HepG2 (cell line): ENCODE measurements at regions not wholly inside any gene's neighbourhood (a gene's known extent, or its start where the extent isn't known, plus 50 kb on each side); places are given as distances from the start of the nearest gene placed in this dataset.

Experiments
- ATAC-seq: fragments of 200-7000 bp; cut with Tn5 transposase; 3 replicates; pipeline ENCODE4 v1.9.1; 2020; ENCODE audit warnings: mild to moderate bottlenecking, moderate library complexity
- BruUV-seq: library from RNA; stranded (reverse); fragments of 400-500 nt; replicated peaks from 2 replicates; lab custom pipeline; 2021; lab: Mats Ljungman, UMichigan
- CTCF ChIA-PET: fragments of 300-600 bp; formaldehyde crosslinking; extraction: SDS; loops from one replicate; lab custom pipeline; 2021; ENCODE audit warnings: low total read pairs, inconsistent platforms, low intra/inter-chr PET ratio; lab: Yijun Ruan, JAX
- POLR2A ChIA-PET: fragments of 350-600 bp; sonication (Branson Sonifier 250); formaldehyde crosslinking; loops from one replicate; lab custom pipeline; 2020; ENCODE audit warnings: antibody characterized with exemption, inconsistent platforms; lab: Yijun Ruan, JAX
- DNase-seq: peaks from one replicate; pipeline ENCODE4 v3.0.0-alpha.2; 2015; ENCODE audit warnings: low spot score
- FAIRE-seq: peaks from 3 replicates; lab custom pipeline; 2011; peaks lifted over from hg19 to GRCh38; lab: Jason Lieb, UNC
- H2AFZ ChIP-seq: one replicate; pipeline ENCODE4 v1.6.1; 2011; ENCODE audit warnings: low read length, inconsistent platforms
- H3K27ac ChIP-seq: fragments of 300-600 bp; 3 replicates; pipeline ENCODE4 v1.8.0; 2011; ENCODE audit warnings: mixed run types, mild to moderate bottlenecking, mixed read lengths, low read length, inconsistent platforms; ENCODE audit not compliant: insufficient read depth; ENCODE audit errors: extremely low read length
- H3K27me3 ChIP-seq, 2 experiments: fragments of 200-600 bp in 1 of 2; 2 replicates in 1 of 2; 3 replicates in 1 of 2; pipeline versions ENCODE4 v1.6.0 to v1.8.0; 2011; ENCODE audit warnings: low read length in 2 of 2, mild to moderate bottlenecking in 2 of 2, moderate library complexity in 2 of 2, inconsistent platforms in 1 of 2; ENCODE audit not compliant: insufficient read depth in 2 of 2, control insufficient read depth in 1 of 2
- H3K36me3 ChIP-seq, 2 experiments: fragments of 200-600 bp in 1 of 2; replicated peaks in 1 of 2; 2 replicates in 1 of 2; 3 replicates in 1 of 2; pipeline versions ENCODE4 v1.5.1 to v1.8.0; 2011; ENCODE audit warnings: low read length in 2 of 2, inconsistent platforms in 1 of 2; ENCODE audit not compliant: insufficient read depth in 2 of 2, control insufficient read depth in 1 of 2
- H3K4me1 ChIP-seq: 2 replicates; pipeline ENCODE4 v1.5.1; 2012; ENCODE audit warnings: low read length, inconsistent platforms; ENCODE audit not compliant: insufficient read depth
- H3K4me2 ChIP-seq: 2 replicates; pipeline ENCODE4 v1.6.0; 2011; ENCODE audit warnings: low read depth, low read length, inconsistent platforms
- H3K4me3 ChIP-seq, 3 experiments: fragments of 200-600 bp in 1 of 3; sonication (generic), shearing (Covaris generic) in 1 of 3; replicated peaks in 1 of 3; 2 replicates each; pipeline ENCODE4 v1.5.1; 2011 to 2016; ENCODE audit warnings: low read length in 3 of 3, inconsistent platforms in 2 of 3, low read depth in 2 of 3, mild to moderate bottlenecking in 2 of 3, control low read depth in 1 of 3, mixed read lengths in 1 of 3; ENCODE audit not compliant: insufficient read depth in 1 of 3
- H3K79me2 ChIP-seq: one replicate; pipeline ENCODE4 v1.6.1; 2011; ENCODE audit warnings: low read length, inconsistent platforms; ENCODE audit not compliant: insufficient read depth
- H3K9ac ChIP-seq: 2 replicates; pipeline ENCODE4 v1.6.0; 2011; ENCODE audit warnings: mild to moderate bottlenecking, low read depth, low read length, inconsistent platforms; ENCODE audit not compliant: insufficient read depth
- H3K9me3 ChIP-seq: 2 replicates; pipeline ENCODE4 v1.5.1; 2012; ENCODE audit warnings: mild to moderate bottlenecking, low read length
- H4K20me1 ChIP-seq: 2 replicates; pipeline ENCODE4 v1.6.0; 2011; ENCODE audit warnings: inconsistent platforms, mild to moderate bottlenecking, low read length, moderate library complexity; ENCODE audit not compliant: insufficient read depth
- DR1 ChIP-seq: sonication (generic); formaldehyde crosslinking; IDR thresholded peaks from 2 replicates; pipeline ENCODE4 v1.8.0; 2021; ENCODE audit warnings: mild to moderate bottlenecking, missing genetic modification reagents, inconsistent platforms
- HOXA5 ChIP-seq: sonication (generic); formaldehyde crosslinking; IDR thresholded peaks from 2 replicates; pipeline ENCODE4 v1.4.0; 2020; ENCODE audit warnings: missing genetic modification reagents
- STAT5B ChIP-seq: sonication (generic); formaldehyde crosslinking; IDR thresholded peaks from 2 replicates; pipeline ENCODE4 v1.4.0; 2020; ENCODE audit warnings: missing genetic modification reagents
- ZNF331 ChIP-seq: sonication (generic); formaldehyde crosslinking; IDR thresholded peaks from 2 replicates; pipeline ENCODE4 v1.4.0; 2020; ENCODE audit warnings: missing genetic modification reagents
- ZNF530 ChIP-seq: sonication (generic); formaldehyde crosslinking; IDR thresholded peaks from 2 replicates; pipeline ENCODE4 v1.5.0; 2020; ENCODE audit warnings: low read depth, mild to moderate bottlenecking, missing genetic modification reagents
- ZNF724P ChIP-seq: sonication (generic); formaldehyde crosslinking; IDR thresholded peaks from 2 replicates; pipeline ENCODE4 v1.8.0; 2022; ENCODE audit warnings: missing genetic modification reagents, borderline replicate concordance
- ZSCAN25 ChIP-seq: sonication (generic); formaldehyde crosslinking; IDR thresholded peaks from 2 replicates; pipeline ENCODE4 v1.8.0; 2022; ENCODE audit warnings: mild to moderate bottlenecking, missing genetic modification reagents
- WGBS: methylation state at CpG from one replicate; pipeline ENCODE4 v1.1.6; 2017; ENCODE audit warnings: low lambda C conversion rate; 5-methylcytosine and 5-hydroxymethylcytosine counted together
- in situ Hi-C: cut with HindIII; loops from 2 replicates; pipeline ENCODE4 v1.10.0; 2017; ENCODE audit warnings: low pct_unique_long_range_greater_than_20kb; ENCODE audit not compliant: extremely low pct_ligation_motif_present
- intact Hi-C: fragments of 100-400 bp; cut with micrococcal nuclease; formaldehyde crosslinking; loops from one replicate; pipeline ENCODE4 v1.10.0; 2022; ENCODE audit not compliant: unreplicated experiment
- TF ChIP-seq, protein P1 (sequence below): sonication (generic); formaldehyde crosslinking; IDR thresholded peaks from 2 replicates; pipeline ENCODE4 v1.4.0; 2020; ENCODE audit warnings: mild to moderate bottlenecking, low read depth, missing genetic modification reagents
- TF ChIP-seq, protein P2 (sequence below): sonication (generic); formaldehyde crosslinking; IDR thresholded peaks from 2 replicates; pipeline ENCODE4 v1.4.0; 2020; ENCODE audit warnings: mild to moderate bottlenecking, missing genetic modification reagents, borderline replicate concordance

DNA sequence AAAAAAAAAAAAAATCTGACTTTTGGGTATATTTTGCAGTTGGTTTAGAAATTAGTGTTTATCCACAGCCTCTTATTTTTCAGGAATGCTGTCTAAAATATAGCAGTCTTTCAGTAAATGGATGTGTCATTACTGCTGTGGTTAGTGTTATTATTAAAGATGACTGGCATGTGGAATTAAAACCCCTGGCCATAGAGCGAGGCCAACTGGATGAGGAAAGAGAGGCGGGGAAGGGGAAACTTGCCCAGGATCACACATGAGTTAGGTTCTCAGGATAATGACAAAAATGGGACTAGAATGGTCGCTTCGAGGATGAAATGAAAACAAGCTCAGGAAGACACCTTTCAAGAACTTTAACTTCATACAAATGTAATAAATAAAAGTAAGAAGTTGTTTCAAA, 57.4 kb upstream of the APCDD1 start (continued):
- TF ChIP-seq ZSCAN25 (CRISPR knock-in tag): no peak

- 1% methylated on average over 3 of the region's 3 CpGs for WGBS
- no peak overlapping the region for H3K9ac ChIP-seq
- peaks cover 0 to 6% of the 10 kb centered on the region in 2 experiments; a peak in 1 of 5 replicates for H3K27me3 ChIP-seq
- no peak overlapping the region for H2AFZ ChIP-seq
- no peak overlapping the region for H3K4me3 ChIP-seq
- ATAC-seq (no peak), FAIRE-seq (no peak), DNase-seq (no peak)
- in situ Hi-C loops (no loop called here), intact Hi-C loops (no loop called here)
- POLR2A ChIA-PET: no interaction called here
- CTCF ChIA-PET: no interaction called here
- no peak overlapping the region for H3K4me2 ChIP-seq
- H3K27ac ChIP-seq: no peak overlapping the region
- H4K20me1 ChIP-seq: no peaks in the 10 kb centered on the region
- H3K36me3 ChIP-seq: no peaks in the 10 kb centered on the region
- TF ChIP-seq DR1 (CRISPR knock-in tag) (no peak), ZNF724P (CRISPR knock-in tag) (no peak), STAT5B (CRISPR knock-in tag) (no peak)
- TF ChIP-seq, protein P1, sequence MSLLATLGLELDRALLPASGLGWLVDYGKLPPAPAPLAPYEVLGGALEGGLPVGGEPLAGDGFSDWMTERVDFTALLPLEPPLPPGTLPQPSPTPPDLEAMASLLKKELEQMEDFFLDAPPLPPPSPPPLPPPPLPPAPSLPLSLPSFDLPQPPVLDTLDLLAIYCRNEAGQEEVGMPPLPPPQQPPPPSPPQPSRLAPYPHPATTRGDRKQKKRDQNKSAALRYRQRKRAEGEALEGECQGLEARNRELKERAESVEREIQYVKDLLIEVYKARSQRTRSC: no peak
- no peaks in the 10 kb centered on the region for H3K9me3 ChIP-seq
- H3K4me1 ChIP-seq: no peaks in the 10 kb centered on the region
- H3K79me2 ChIP-seq: no peaks in the 10 kb centered on the region
- BruUV-seq: no TSS peak
Observed at GRCh38 chr18:10398571-10398970, 55.9 kb upstream of the APCDD1 start.

DNA sequence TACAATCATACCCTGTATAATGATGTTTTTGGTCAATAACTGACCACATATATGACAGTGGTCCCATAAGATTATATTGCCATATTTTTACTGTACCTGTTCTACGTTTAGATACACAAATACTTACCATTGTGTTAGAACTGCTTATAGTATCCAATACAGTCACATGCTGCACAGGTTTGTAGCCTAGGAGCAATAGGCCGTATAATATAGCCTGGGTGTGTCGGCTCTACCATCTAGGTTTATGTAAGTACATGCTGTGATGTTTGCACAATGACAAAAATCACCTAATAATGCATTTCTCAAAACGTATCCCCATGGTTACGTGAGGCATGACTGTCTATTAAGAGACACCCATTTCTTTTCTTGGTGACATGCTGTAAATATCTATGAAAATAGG, 55.0 kb upstream of the APCDD1 start:
- Histone ChIP-seq H3K4me2 (no peak overlapping the region), H2AFZ (no peak overlapping the region), H3K4me1 (no peaks in the 10 kb centered on the region), H3K9ac (no peak overlapping the region), H3K36me3 (no peaks in the 10 kb centered on the region), H3K9me3 (no peaks in the 10 kb centered on the region), H3K27me3 (peaks cover 0 to 6% of the 10 kb centered on the region in 2 experiments; a peak in 1 of 5 replicates), H3K4me3 (no peak overlapping the region), H3K79me2 (no peaks in the 10 kb centered on the region), H4K20me1 (no peaks in the 10 kb centered on the region), H3K27ac (no peak overlapping the region)
- no peak for ATAC-seq
- BruUV-seq: no TSS peak
- WGBS: 24% methylated on average over 5 of the region's 5 CpGs
- POLR2A ChIA-PET: no interaction called here
- in situ Hi-C loops (no loop called here), intact Hi-C loops (no loop called here)
- no peak for TF ChIP-seq HOXA5 (CRISPR knock-in tag)
- TF ChIP-seq ZNF530 (CRISPR knock-in tag): no peak
- TF ChIP-seq, protein P2, sequence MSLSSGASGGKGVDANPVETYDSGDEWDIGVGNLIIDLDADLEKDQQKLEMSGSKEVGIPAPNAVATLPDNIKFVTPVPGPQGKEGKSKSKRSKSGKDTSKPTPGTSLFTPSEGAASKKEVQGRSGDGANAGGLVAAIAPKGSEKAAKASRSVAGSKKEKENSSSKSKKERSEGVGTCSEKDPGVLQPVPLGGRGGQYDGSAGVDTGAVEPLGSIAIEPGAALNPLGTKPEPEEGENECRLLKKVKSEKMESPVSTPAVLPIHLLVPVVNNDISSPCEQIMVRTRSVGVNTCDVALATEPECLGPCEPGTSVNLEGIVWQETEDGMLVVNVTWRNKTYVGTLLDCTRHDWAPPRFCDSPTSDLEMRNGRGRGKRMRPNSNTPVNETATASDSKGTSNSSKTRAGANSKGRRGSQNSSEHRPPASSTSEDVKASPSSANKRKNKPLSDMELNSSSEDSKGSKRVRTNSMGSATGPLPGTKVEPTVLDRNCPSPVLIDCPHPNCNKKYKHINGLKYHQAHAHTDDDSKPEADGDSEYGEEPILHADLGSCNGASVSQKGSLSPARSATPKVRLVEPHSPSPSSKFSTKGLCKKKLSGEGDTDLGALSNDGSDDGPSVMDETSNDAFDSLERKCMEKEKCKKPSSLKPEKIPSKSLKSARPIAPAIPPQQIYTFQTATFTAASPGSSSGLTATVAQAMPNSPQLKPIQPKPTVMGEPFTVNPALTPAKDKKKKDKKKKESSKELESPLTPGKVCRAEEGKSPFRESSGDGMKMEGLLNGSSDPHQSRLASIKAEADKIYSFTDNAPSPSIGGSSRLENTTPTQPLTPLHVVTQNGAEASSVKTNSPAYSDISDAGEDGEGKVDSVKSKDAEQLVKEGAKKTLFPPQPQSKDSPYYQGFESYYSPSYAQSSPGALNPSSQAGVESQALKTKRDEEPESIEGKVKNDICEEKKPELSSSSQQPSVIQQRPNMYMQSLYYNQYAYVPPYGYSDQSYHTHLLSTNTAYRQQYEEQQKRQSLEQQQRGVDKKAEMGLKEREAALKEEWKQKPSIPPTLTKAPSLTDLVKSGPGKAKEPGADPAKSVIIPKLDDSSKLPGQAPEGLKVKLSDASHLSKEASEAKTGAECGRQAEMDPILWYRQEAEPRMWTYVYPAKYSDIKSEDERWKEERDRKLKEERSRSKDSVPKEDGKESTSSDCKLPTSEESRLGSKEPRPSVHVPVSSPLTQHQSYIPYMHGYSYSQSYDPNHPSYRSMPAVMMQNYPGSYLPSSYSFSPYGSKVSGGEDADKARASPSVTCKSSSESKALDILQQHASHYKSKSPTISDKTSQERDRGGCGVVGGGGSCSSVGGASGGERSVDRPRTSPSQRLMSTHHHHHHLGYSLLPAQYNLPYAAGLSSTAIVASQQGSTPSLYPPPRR (CRISPR knock-in tag): no peak
- no peak for TF ChIP-seq ZNF331 (CRISPR knock-in tag)
- no peak for DNase-seq
- FAIRE-seq: no peak
- CTCF ChIA-PET: no interaction called here
